Keratinocyte (primary cell): ENCODE measurements at regions not wholly inside any gene's neighbourhood (a gene's known extent, or its start where the extent isn't known, plus 50 kb on each side); places are given as distances from the start of the nearest gene placed in this dataset.

Experiments used
- DNase-seq: peaks from one replicate; pipeline ENCODE4 v3.0.0-alpha.2; 2011; ENCODE audit warnings: low read depth, missing footprints, low spot score
- FAIRE-seq: peaks from 2 replicates; lab custom pipeline; 2011; peaks lifted over from hg19 to GRCh38; lab: Jason Lieb, UNC
- H2AFZ ChIP-seq: 2 replicates; pipeline ENCODE4 v1.6.0; 2012; ENCODE audit warnings: low read length, control low read depth, inconsistent platforms; ENCODE audit not compliant: control insufficient read depth
- H3K27ac ChIP-seq: 2 replicates; pipeline ENCODE4 v1.5.1; 2011; ENCODE audit warnings: low read length; ENCODE audit not compliant: control insufficient read depth, insufficient read depth
- H3K27me3 ChIP-seq: 3 replicates; pipeline ENCODE4 v1.6.0; 2011; ENCODE audit warnings: low read length; ENCODE audit not compliant: control insufficient read depth, insufficient read depth; ENCODE audit errors: extremely low read depth
- H3K36me3 ChIP-seq, 2 experiments: 2 replicates in 1 of 2; 3 replicates in 1 of 2; pipeline ENCODE4 v1.5.1; 2011; ENCODE audit warnings: low read length in 2 of 2, mild to moderate bottlenecking in 1 of 2; ENCODE audit not compliant: control insufficient read depth in 2 of 2, insufficient read depth in 2 of 2; ENCODE audit errors: extremely low read depth in 1 of 2
- H3K4me1 ChIP-seq: 3 replicates; pipeline ENCODE4 v1.5.1; 2011; ENCODE audit warnings: low read length; ENCODE audit not compliant: control insufficient read depth, insufficient read depth; ENCODE audit errors: extremely low read depth
- H3K4me2 ChIP-seq: 3 replicates; pipeline ENCODE4 v1.6.0; 2011; ENCODE audit warnings: low read depth, low read length; ENCODE audit not compliant: control insufficient read depth, insufficient read depth; ENCODE audit errors: extremely low read depth
- H3K4me3 ChIP-seq, 3 experiments: fragments of 200-600 bp in 1 of 3; sonication (generic) in 1 of 3; 2 replicates in 2 of 3; 3 replicates in 1 of 3; pipeline ENCODE4 v1.5.1; 2011 to 2016; ENCODE audit warnings: low read length in 3 of 3, mild to moderate bottlenecking in 3 of 3, control low read depth in 2 of 3, inconsistent platforms in 1 of 3, low read depth in 1 of 3, mixed read lengths in 1 of 3, mixed run types in 1 of 3, moderate library complexity in 1 of 3; ENCODE audit not compliant: control insufficient read depth in 2 of 3, insufficient read depth in 2 of 3; ENCODE audit errors: extremely low read depth in 1 of 3
- H3K79me2 ChIP-seq: 2 replicates; pipeline ENCODE4 v1.6.0; 2012; ENCODE audit warnings: low read length; ENCODE audit not compliant: control insufficient read depth, insufficient read depth
- H3K9ac ChIP-seq: 3 replicates; pipeline ENCODE4 v1.6.0; 2011; ENCODE audit warnings: low read length; ENCODE audit not compliant: control insufficient read depth, insufficient read depth; ENCODE audit errors: extremely low read depth
- H3K9me1 ChIP-seq: 3 replicates; pipeline ENCODE4 v1.6.0; 2011; ENCODE audit warnings: low read length; ENCODE audit not compliant: control insufficient read depth, insufficient read depth; ENCODE audit errors: extremely low read depth
- H3K9me3 ChIP-seq: 2 replicates; pipeline ENCODE4 v1.5.1; 2012; ENCODE audit warnings: low read depth, low read length; ENCODE audit not compliant: control insufficient read depth
- H4K20me1 ChIP-seq: 3 replicates; pipeline ENCODE4 v1.6.0; 2011; ENCODE audit warnings: low read length; ENCODE audit not compliant: control insufficient read depth, insufficient read depth; ENCODE audit errors: extremely low read depth
- CTCF ChIP-seq, 3 experiments: IDR thresholded peaks in 1 of 3; conservative IDR thresholded peaks in 1 of 3; optimal IDR thresholded peaks in 1 of 3; 2 replicates in 2 of 3; 3 replicates in 1 of 3; pipeline versions ENCODE3 to v1.5.1; 2011; ENCODE audit warnings: low read length in 3 of 3, mild to moderate bottlenecking in 3 of 3, moderate library complexity in 2 of 3, control low read depth in 1 of 3, inconsistent platforms in 1 of 3; ENCODE audit not compliant: insufficient read depth in 2 of 3; ENCODE audit errors: extremely low read depth in 1 of 3
- EZH2 ChIP-seq: IDR thresholded peaks from one replicate; pipeline ENCODE4 v1.6.1; 2012; ENCODE audit warnings: inconsistent platforms, mild to moderate bottlenecking, low read length, moderate library complexity
- dilution Hi-C: fragments of 300-500 bp; cut with MboI; formaldehyde crosslinking; loops from one replicate; pipeline ENCODE4 v1.7.0; 2020; ENCODE audit warnings: low sequenced_read_pairs; ENCODE audit not compliant: extremely low pct_ligation_motif_present

DNA sequence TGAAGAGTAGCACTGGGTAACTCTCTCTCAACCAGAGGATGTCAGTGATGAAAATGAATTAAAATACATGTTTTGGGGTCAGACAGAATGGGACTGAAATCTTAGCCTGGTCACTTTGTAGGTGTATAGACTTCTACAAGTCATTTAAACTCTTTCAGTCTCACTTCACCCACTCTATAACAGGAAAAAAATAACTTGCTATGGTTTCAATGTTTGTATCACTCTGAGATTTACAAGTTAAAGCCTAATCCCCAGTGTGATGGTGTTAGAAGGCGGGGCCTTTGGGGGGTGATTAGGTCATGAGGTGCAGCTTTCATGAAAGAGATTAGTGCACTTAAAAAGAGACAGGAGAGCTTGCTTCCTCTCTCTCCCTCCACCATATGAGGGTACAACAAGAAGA is 134.8 kb downstream of the INHBA start:
- H3K27me3 ChIP-seq, result no peaks in the 10 kb centered on the region
- H4K20me1 ChIP-seq, result no peaks in the 10 kb centered on the region
- H3K27ac ChIP-seq, result no peak overlapping the region
- no peaks in the 10 kb centered on the region for H3K9me1 ChIP-seq
- dilution Hi-C loops, result no loop called here
- TF ChIP-seq CTCF (optimal IDR thresholded peaks at IDR 0.05 in 1 of 3, IDR thresholded peaks at IDR 0.05 in 1 of 3, conservative IDR thresholded peaks at IDR 0.05 in 1 of 3; ENCODE audit: extremely low read depth in 1 of 3, insufficient read depth in 2 of 3, low read length in 3 of 3) (no peak), EZH2 (no peak)
- no peak for FAIRE-seq
- no peak overlapping the region for H3K9ac ChIP-seq
- no peak overlapping the region for H3K4me3 ChIP-seq
- no peaks in the 10 kb centered on the region for H3K9me3 ChIP-seq
- H3K4me2 ChIP-seq, result no peak overlapping the region
- H3K4me1 ChIP-seq, result peaks cover 11% of the 10 kb centered on the region
- H3K79me2 ChIP-seq, result no peaks in the 10 kb centered on the region
- DNase-seq, result no peak
- no peak overlapping the region for H2AFZ ChIP-seq
- H3K36me3 ChIP-seq, result no peaks in the 10 kb centered on the region

DNA sequence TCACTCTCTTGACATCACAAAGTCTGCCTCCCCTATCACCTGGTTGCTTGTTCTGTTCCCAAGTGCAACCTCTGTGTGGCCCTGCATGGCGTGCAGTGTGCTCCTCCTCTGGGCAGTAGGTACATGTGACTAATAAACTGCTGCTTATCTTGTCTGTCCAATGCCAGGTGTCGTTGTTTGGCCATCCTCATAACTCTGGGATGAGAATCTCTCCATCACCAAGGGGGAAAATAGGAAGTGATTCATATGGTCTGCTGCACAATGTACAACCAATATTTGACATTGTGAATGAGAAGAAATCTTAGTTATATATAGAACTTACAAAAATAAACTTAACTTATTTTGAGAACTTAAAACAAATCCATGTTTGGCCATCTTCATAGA is 135.2 kb downstream of the INHBA start:
- Histone ChIP-seq H3K36me3 (no peaks in the 10 kb centered on the region), H3K27ac (no peak overlapping the region), H3K4me1 (peaks cover 9% of the 10 kb centered on the region), H3K79me2 (no peaks in the 10 kb centered on the region), H3K27me3 (no peaks in the 10 kb centered on the region), H3K9me1 (no peaks in the 10 kb centered on the region), H3K9me3 (no peaks in the 10 kb centered on the region), H3K4me3 (no peak overlapping the region), H3K4me2 (no peak overlapping the region), H3K9ac (no peak overlapping the region), H4K20me1 (no peaks in the 10 kb centered on the region), H2AFZ (peak overlapping the region; percentile 64)
- TF ChIP-seq CTCF (optimal IDR thresholded peaks at IDR 0.05 in 1 of 3, IDR thresholded peaks at IDR 0.05 in 1 of 3, conservative IDR thresholded peaks at IDR 0.05 in 1 of 3; ENCODE audit: extremely low read depth in 1 of 3, insufficient read depth in 2 of 3, low read length in 3 of 3) (no peak), EZH2 (no peak)
- dilution Hi-C loops, result no loop called here
- DNase-seq (no peak), FAIRE-seq (peak; percentile 61)
